ENCODE measurements at regions not wholly inside any gene's neighbourhood (a gene's known extent, or its start where the extent isn't known, plus 50 kb on each side); places are given as distances from the start of the nearest gene placed in this dataset.

GRCh38 chr4:14269824-14270223 lies 642.3 kb upstream of the BOD1L1 start:
- POLR2A ChIA-PET (ENCODE audit: unreplicated experiment), result no interaction called here
- no TSS peak for BruUV-seq (replicated peaks)
- no peaks in the 10 kb centered on the region for H3K9me2 ChIP-seq (replicated peaks; ENCODE audit: low read length)
- no peaks in the 10 kb centered on the region for H3K36me3 ChIP-seq (ENCODE audit: low read depth, low read length)
- no peaks in the 10 kb centered on the region for H3K79me2 ChIP-seq (ENCODE audit: low read length)
- no peak overlapping the region for H3K4me2 ChIP-seq (ENCODE audit: low read length)
- H2AFZ ChIP-seq (ENCODE audit: low read length), result no peak overlapping the region
- no peaks in the 10 kb centered on the region for H3K9me3 ChIP-seq (ENCODE audit: low read length)
- CTCF ChIA-PET, result no interaction called here
- H3F3A ChIP-seq (ENCODE audit: low read length, unreplicated experiment), result no peaks in the 10 kb centered on the region
- ATAC-seq (no peak), DNase-seq (no peak)
- H3K27me3 ChIP-seq (ENCODE audit: low read length), result no peaks in the 10 kb centered on the region
- no peaks in the 10 kb centered on the region for H3K4me1 ChIP-seq (ENCODE audit: insufficient read depth, low read length)
- H4K20me1 ChIP-seq (ENCODE audit: low read length), result no peaks in the 10 kb centered on the region
- no peak for TF ChIP-seq CTCF (conservative IDR thresholded peaks at IDR 0.05; ENCODE audit: low read depth, low read length)
- no peak for TF ChIP-seq EZH2 (IDR thresholded peaks at IDR 0.05; ENCODE audit: low read length, unreplicated experiment)
- TF ChIP-seq EZH2phosphoT487 (IDR thresholded peaks at IDR 0.05; ENCODE audit: borderline replicate concordance, low read length), result no peak
- no peak overlapping the region for H3K9ac ChIP-seq (ENCODE audit: low read length)
- H3K4me3 ChIP-seq (ENCODE audit: low read length), result no peak overlapping the region
- intact Hi-C loops (cut with micrococcal nuclease), result no loop called here
- no peak overlapping the region for H3K27ac ChIP-seq (ENCODE audit: low read length)

- CTCF ChIA-PET, result no interaction called here
- intact Hi-C loops (cut with micrococcal nuclease), result no loop called here
Measured at GRCh38 chr4:14272206-14272605, 644.7 kb upstream of the BOD1L1 start.

GRCh38 chr4:14277505-14277904 lies 650.0 kb upstream of the BOD1L1 start:
- H2AFZ ChIP-seq (ENCODE audit: low read length), result no peak overlapping the region
- no peaks in the 10 kb centered on the region for H3K27me3 ChIP-seq (ENCODE audit: low read length)
- no peaks in the 10 kb centered on the region for H3F3A ChIP-seq (ENCODE audit: low read length, unreplicated experiment)
- peak; percentile 6 for DNase-seq
- H3K9ac ChIP-seq (ENCODE audit: low read length), result peak overlapping the region; percentile 15; the same call in 1 of the 2 replicates
- no peaks in the 10 kb centered on the region for H4K20me1 ChIP-seq (ENCODE audit: low read length)
- peak overlapping the region; percentile 42 for H3K27ac ChIP-seq (ENCODE audit: low read length)
- ChIA-PET POLR2A (ENCODE audit: unreplicated experiment) (no interaction called here), CTCF (no interaction called here)
- no peaks in the 10 kb centered on the region for H3K36me3 ChIP-seq (ENCODE audit: low read depth, low read length)
- ATAC-seq, result no peak
- intact Hi-C loops (cut with micrococcal nuclease), result no loop called here
- H3K4me2 ChIP-seq (ENCODE audit: low read length), result no peak overlapping the region
- no peaks in the 10 kb centered on the region for H3K4me1 ChIP-seq (ENCODE audit: insufficient read depth, low read length)
- TF ChIP-seq EZH2 (IDR thresholded peaks at IDR 0.05; ENCODE audit: low read length, unreplicated experiment), result no peak
- TF ChIP-seq CTCF (conservative IDR thresholded peaks at IDR 0.05; ENCODE audit: low read depth, low read length), result no peak
- TF ChIP-seq EZH2phosphoT487 (IDR thresholded peaks at IDR 0.05; ENCODE audit: borderline replicate concordance, low read length), result no peak
- no peaks in the 10 kb centered on the region for H3K9me3 ChIP-seq (ENCODE audit: low read length)
- no peak overlapping the region for H3K4me3 ChIP-seq (ENCODE audit: low read length)
- no peaks in the 10 kb centered on the region for H3K79me2 ChIP-seq (ENCODE audit: low read length)
- H3K9me2 ChIP-seq (replicated peaks; ENCODE audit: low read length), result no peaks in the 10 kb centered on the region
- no TSS peak for BruUV-seq (replicated peaks)

More at GRCh38 chr4:14272206-14272605, 644.7 kb upstream of the BOD1L1 start:
- ATAC-seq (no peak), DNase-seq (no peak)
- H3K4me1 ChIP-seq (ENCODE audit: insufficient read depth, low read length), result no peaks in the 10 kb centered on the region
- no peaks in the 10 kb centered on the region for H3K27me3 ChIP-seq (ENCODE audit: low read length)
- no peak overlapping the region for H3K4me2 ChIP-seq (ENCODE audit: low read length)
- no peak overlapping the region for H3K4me3 ChIP-seq (ENCODE audit: low read length)
- no peak overlapping the region for H2AFZ ChIP-seq (ENCODE audit: low read length)
- TF ChIP-seq EZH2 (IDR thresholded peaks at IDR 0.05; ENCODE audit: low read length, unreplicated experiment) (no peak), CTCF (conservative IDR thresholded peaks at IDR 0.05; ENCODE audit: low read depth, low read length) (no peak), EZH2phosphoT487 (IDR thresholded peaks at IDR 0.05; ENCODE audit: borderline replicate concordance, low read length) (no peak)
- H3F3A ChIP-seq (ENCODE audit: low read length, unreplicated experiment), result no peaks in the 10 kb centered on the region
- H3K79me2 ChIP-seq (ENCODE audit: low read length), result no peaks in the 10 kb centered on the region
- no peaks in the 10 kb centered on the region for H3K9me2 ChIP-seq (replicated peaks; ENCODE audit: low read length)
- no peak overlapping the region for H3K27ac ChIP-seq (ENCODE audit: low read length)
- no peaks in the 10 kb centered on the region for H3K9me3 ChIP-seq (ENCODE audit: low read length)
- H3K36me3 ChIP-seq (ENCODE audit: low read depth, low read length), result no peaks in the 10 kb centered on the region
- no peak overlapping the region for H3K9ac ChIP-seq (ENCODE audit: low read length)
- POLR2A ChIA-PET (ENCODE audit: unreplicated experiment), result no interaction called here
- H4K20me1 ChIP-seq (ENCODE audit: low read length), result no peaks in the 10 kb centered on the region
- no TSS peak for BruUV-seq (replicated peaks)
